WERI-Rb-1 (cell line): ENCODE measurements at regions not wholly inside any gene's neighbourhood (a gene's known extent, or its start where the extent isn't known, plus 50 kb on each side); places are given as distances from the start of the nearest gene placed in this dataset.

ENCODE experiments used
- DNase-seq: peaks from one replicate; pipeline ENCODE4 v3.0.0-alpha.2; 2020
- H3K27ac ChIP-seq: fragments of 250-450 bp; sonication (Bioruptor Pico); 2 replicates; pipeline ENCODE4 v1.5.1; 2020; ENCODE audit warnings: mild to moderate bottlenecking, moderate library complexity
- H3K27me3 ChIP-seq: fragments of 250-450 bp; sonication (Bioruptor Pico); 2 replicates; pipeline ENCODE4 v1.5.1; 2021; ENCODE audit warnings: mild to moderate bottlenecking, low read depth, moderate library complexity; ENCODE audit not compliant: insufficient read depth, severe bottlenecking
- H3K36me3 ChIP-seq: fragments of 250-450 bp; sonication (Bioruptor Pico); 2 replicates; pipeline ENCODE4 v1.5.1; 2020; ENCODE audit warnings: mild to moderate bottlenecking, moderate library complexity
- H3K4me3 ChIP-seq: 2 replicates; pipeline ENCODE4 v1.5.1; 2011; ENCODE audit warnings: low read depth, mild to moderate bottlenecking, control low read depth, low read length
- H3K9me3 ChIP-seq: fragments of 250-450 bp; sonication (Bioruptor Pico); 2 replicates; pipeline ENCODE4 v1.5.1; 2021; ENCODE audit warnings: mild to moderate bottlenecking, moderate library complexity; ENCODE audit not compliant: severe bottlenecking
- TF ChIP-seq, protein P1 (sequence below): IDR thresholded peaks from 2 replicates; pipeline ENCODE4 v1.5.1; 2011; ENCODE audit warnings: low read depth, mild to moderate bottlenecking, control low read depth, inconsistent platforms, low read length

DNA sequence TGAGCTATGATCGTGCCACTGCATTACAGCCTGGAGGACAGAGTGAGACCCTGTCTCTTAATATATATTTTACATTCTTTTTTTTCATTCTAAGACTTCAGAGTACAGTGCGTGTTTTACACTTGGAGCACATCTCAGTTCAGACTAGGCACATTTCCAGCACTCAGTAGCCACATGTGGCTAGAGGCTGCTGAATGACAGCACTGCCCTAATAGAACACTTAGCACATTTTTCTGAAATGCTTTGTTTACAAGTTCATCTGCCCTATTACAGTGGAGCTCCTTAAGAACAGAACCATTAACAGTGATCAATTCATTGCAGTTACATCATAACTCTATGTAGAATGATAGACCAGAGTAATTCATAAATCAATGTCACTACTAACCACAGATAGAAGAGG lies 138.1 kb downstream of the SUCLG1 start:
- H3K4me3 ChIP-seq: no peak overlapping the region
- no peaks in the 10 kb centered on the region for H3K27me3 ChIP-seq
- no peak for DNase-seq
- no peaks in the 10 kb centered on the region for H3K36me3 ChIP-seq
- H3K9me3 ChIP-seq: no peaks in the 10 kb centered on the region
- H3K27ac ChIP-seq: no peak overlapping the region
- TF ChIP-seq, protein P1, sequence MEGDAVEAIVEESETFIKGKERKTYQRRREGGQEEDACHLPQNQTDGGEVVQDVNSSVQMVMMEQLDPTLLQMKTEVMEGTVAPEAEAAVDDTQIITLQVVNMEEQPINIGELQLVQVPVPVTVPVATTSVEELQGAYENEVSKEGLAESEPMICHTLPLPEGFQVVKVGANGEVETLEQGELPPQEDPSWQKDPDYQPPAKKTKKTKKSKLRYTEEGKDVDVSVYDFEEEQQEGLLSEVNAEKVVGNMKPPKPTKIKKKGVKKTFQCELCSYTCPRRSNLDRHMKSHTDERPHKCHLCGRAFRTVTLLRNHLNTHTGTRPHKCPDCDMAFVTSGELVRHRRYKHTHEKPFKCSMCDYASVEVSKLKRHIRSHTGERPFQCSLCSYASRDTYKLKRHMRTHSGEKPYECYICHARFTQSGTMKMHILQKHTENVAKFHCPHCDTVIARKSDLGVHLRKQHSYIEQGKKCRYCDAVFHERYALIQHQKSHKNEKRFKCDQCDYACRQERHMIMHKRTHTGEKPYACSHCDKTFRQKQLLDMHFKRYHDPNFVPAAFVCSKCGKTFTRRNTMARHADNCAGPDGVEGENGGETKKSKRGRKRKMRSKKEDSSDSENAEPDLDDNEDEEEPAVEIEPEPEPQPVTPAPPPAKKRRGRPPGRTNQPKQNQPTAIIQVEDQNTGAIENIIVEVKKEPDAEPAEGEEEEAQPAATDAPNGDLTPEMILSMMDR: no peak

GRCh38 chr2:84319581-84319980 lies 139.5 kb downstream of the SUCLG1 start:
- TF ChIP-seq, protein P1: no peak
- no peak for DNase-seq
- H3K36me3 ChIP-seq: no peaks in the 10 kb centered on the region
- H3K4me3 ChIP-seq: no peak overlapping the region
- no peak overlapping the region for H3K27ac ChIP-seq
- H3K27me3 ChIP-seq: no peaks in the 10 kb centered on the region
- H3K9me3 ChIP-seq: no peaks in the 10 kb centered on the region

DNA sequence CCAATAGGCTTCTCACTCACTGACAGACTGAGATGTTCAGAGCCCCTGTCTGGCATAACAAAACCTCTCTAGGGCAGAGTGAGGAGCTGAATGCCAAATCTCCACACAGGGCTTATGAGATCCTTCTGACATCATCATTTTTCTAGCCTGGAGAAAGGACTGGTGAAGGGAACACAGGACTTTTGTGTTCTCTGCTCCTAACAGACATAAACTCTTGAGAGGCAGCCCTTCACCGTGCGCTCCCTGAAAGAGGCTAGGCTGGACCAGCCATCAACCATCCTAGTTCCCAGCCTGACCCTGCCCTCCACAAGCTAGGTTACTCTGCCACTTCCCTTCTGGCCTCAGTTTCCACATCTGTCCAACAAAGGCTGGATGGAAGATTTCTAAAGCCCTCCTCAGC lies 141.9 kb downstream of the SUCLG1 start:
- no peak overlapping the region for H3K4me3 ChIP-seq
- no peaks in the 10 kb centered on the region for H3K9me3 ChIP-seq
- no peak for DNase-seq
- no peak overlapping the region for H3K27ac ChIP-seq
- TF ChIP-seq, protein P1: no peak
- no peaks in the 10 kb centered on the region for H3K36me3 ChIP-seq
- no peaks in the 10 kb centered on the region for H3K27me3 ChIP-seq

- no peaks in the 10 kb centered on the region for H3K9me3 ChIP-seq
- H3K27me3 ChIP-seq: no peaks in the 10 kb centered on the region
- no peak overlapping the region for H3K4me3 ChIP-seq
- no peaks in the 10 kb centered on the region for H3K36me3 ChIP-seq
- H3K27ac ChIP-seq: no peak overlapping the region
- TF ChIP-seq, protein P1: peak; percentile 91
- DNase-seq: peak; percentile 92
Measured at GRCh38 chr2:84314901-84315330, 144.2 kb downstream of the SUCLG1 start.

DNA sequence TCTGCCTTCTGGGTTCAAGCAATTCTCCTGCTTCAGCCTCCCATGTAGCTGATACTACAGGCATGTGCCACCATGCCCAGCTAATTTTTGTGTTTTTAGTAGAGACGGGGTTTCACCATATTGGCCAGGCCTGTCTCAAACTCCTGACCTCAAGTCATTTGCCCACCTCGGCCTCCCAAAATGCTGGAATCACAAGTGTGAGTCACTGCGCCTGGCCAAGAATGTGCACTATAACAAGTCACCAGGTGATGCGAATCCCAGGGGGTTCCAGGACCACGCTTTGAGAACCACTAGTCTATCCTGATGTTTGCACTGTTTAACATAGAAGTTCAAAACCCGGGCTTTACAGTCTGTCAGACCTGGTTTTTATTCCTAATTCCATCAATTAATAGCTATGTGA lies 144.8 kb downstream of the SUCLG1 start:
- TF ChIP-seq, protein P1: no peak
- Histone ChIP-seq H3K36me3 (no peaks in the 10 kb centered on the region), H3K27me3 (no peaks in the 10 kb centered on the region)

GRCh38 chr2:84309281-84309680 lies 149.8 kb downstream of the SUCLG1 start:
- H3K4me3 ChIP-seq: no peak overlapping the region
- H3K27ac ChIP-seq: no peak overlapping the region
- TF ChIP-seq, protein P1: no peak
- no peaks in the 10 kb centered on the region for H3K36me3 ChIP-seq
- no peaks in the 10 kb centered on the region for H3K27me3 ChIP-seq
- no peak for DNase-seq
- peaks cover 7% of the 10 kb centered on the region for H3K9me3 ChIP-seq

More for the DNA sequence above, 144.8 kb downstream of the SUCLG1 start:
- no peaks in the 10 kb centered on the region for H3K9me3 ChIP-seq
- H3K27ac ChIP-seq: no peak overlapping the region
- no peak overlapping the region for H3K4me3 ChIP-seq
- no peak for DNase-seq
